Endothelial cell (in vitro differentiated cells): ENCODE measurements at regions not wholly inside any gene's neighbourhood (a gene's known extent, or its start where the extent isn't known, plus 50 kb on each side); places are given as distances from the start of the nearest gene placed in this dataset.
"Not testable (repeated sequence)": the region's sequence is repeated elsewhere in the genome, so short reads cannot be mapped to it uniquely, and the experiment has no call there.

Experiments used
- DNase-seq: peaks from one replicate; pipeline ENCODE4 v3.0.0; 2021; ENCODE audit warnings: low spot score
- H3K27ac Mint-ChIP-seq: one replicate; pipeline ENCODE4 v1.8.0; 2021; ENCODE audit warnings: mixed read lengths, inconsistent platforms; ENCODE audit not compliant: unreplicated experiment
- H3K27me3 Mint-ChIP-seq: one replicate; pipeline ENCODE4 v1.8.0; 2021; ENCODE audit warnings: mild to moderate bottlenecking, moderate library complexity, mixed read lengths, inconsistent platforms; ENCODE audit not compliant: unreplicated experiment
- H3K36me3 Mint-ChIP-seq: one replicate; pipeline ENCODE4 v1.8.0; 2021; ENCODE audit warnings: mild to moderate bottlenecking, low read depth, mixed read lengths, inconsistent platforms; ENCODE audit not compliant: unreplicated experiment
- H3K4me1 Mint-ChIP-seq: one replicate; pipeline ENCODE4 v1.8.0; 2021; ENCODE audit warnings: mild to moderate bottlenecking, mixed read lengths, inconsistent platforms; ENCODE audit not compliant: unreplicated experiment
- H3K4me3 Mint-ChIP-seq: one replicate; pipeline ENCODE4 v1.8.0; 2021; ENCODE audit warnings: mild to moderate bottlenecking, mixed read lengths, inconsistent platforms; ENCODE audit not compliant: unreplicated experiment
- H3K9me3 Mint-ChIP-seq: one replicate; pipeline ENCODE4 v1.8.0; 2021; ENCODE audit warnings: mixed read lengths, inconsistent platforms; ENCODE audit not compliant: unreplicated experiment
- TF ChIP-seq, protein P1 (sequence below): fragments of 200-600 bp; sonication (generic); IDR thresholded peaks from one replicate; pipeline ENCODE4 v1.5.0; 2021; ENCODE audit warnings: antibody characterized with exemption; ENCODE audit not compliant: unreplicated experiment

DNA sequence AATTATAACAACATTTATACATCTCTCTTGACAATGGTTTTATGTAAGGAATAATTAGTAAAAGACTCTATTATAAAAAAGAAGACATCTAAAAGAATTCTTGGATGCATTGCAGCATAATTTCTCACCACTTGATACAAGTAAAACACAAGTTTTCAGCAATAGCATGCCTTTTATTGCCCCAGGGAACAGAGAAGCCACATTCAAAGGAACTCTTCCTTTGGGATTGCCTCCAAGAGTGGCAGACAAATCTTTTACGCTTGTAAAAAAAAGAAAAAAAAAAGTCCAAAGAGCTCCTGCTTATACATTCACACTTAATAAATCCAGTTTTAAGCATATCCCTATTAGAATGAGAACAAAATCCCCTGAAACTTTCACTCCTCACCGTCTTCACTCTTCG lies 2357.8 kb upstream of the PCDH20 start:
- Mint-ChIP-seq H3K27ac (no peak overlapping the region), H3K36me3 (no peaks in the 10 kb centered on the region), H3K9me3 (no peaks in the 10 kb centered on the region), H3K4me1 (no peaks in the 10 kb centered on the region), H3K4me3 (no peak overlapping the region), H3K27me3 (no peaks in the 10 kb centered on the region)
- TF ChIP-seq, protein P1, sequence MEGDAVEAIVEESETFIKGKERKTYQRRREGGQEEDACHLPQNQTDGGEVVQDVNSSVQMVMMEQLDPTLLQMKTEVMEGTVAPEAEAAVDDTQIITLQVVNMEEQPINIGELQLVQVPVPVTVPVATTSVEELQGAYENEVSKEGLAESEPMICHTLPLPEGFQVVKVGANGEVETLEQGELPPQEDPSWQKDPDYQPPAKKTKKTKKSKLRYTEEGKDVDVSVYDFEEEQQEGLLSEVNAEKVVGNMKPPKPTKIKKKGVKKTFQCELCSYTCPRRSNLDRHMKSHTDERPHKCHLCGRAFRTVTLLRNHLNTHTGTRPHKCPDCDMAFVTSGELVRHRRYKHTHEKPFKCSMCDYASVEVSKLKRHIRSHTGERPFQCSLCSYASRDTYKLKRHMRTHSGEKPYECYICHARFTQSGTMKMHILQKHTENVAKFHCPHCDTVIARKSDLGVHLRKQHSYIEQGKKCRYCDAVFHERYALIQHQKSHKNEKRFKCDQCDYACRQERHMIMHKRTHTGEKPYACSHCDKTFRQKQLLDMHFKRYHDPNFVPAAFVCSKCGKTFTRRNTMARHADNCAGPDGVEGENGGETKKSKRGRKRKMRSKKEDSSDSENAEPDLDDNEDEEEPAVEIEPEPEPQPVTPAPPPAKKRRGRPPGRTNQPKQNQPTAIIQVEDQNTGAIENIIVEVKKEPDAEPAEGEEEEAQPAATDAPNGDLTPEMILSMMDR = no peak
- no peak for DNase-seq

DNA sequence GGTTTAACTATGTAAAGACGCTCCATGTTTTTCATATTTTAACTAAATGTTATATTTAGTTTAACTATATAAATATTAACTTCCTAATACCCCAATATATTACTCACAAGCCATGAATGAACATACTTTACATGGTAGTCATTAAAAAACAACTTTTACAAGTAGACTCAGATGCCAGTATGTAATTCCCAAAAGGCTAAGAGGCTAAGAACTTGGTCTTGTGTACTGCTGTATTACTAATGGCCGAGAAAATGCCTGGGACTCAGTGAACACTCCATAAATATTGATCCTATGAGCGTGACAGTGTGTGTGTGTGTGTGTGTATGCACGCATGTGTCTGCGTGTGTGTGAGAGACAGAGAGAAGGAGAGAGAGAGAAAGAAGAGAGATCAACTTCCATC lies 2342.0 kb upstream of the PCDH20 start:
- not testable (repeated sequence) for H3K36me3 Mint-ChIP-seq, H3K9me3 Mint-ChIP-seq, DNase-seq, H3K27ac Mint-ChIP-seq, H3K4me3 Mint-ChIP-seq, H3K27me3 Mint-ChIP-seq, H3K4me1 Mint-ChIP-seq

DNA sequence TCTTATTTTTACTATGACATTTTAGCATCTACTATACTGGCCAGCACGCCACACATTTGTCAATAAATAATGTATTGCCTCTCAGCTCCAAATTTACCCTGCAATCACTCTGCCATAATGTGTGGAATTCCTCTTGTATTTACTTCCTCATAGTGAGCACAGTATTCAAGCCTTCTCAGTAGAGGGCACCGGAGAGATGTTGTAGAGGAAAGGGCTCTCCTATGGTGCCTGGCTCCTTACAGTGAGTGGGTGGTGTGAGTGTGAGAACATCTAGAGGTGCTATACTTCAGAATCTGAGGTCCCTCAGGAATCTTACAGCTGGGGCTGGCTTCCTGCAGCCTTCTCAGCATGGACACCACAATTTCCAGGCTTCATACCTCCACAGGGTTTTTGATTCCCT lies 2334.2 kb upstream of the PCDH20 start:
- H3K36me3 Mint-ChIP-seq, H3K27ac Mint-ChIP-seq, H3K4me1 Mint-ChIP-seq, DNase-seq, H3K27me3 Mint-ChIP-seq, H3K9me3 Mint-ChIP-seq, H3K4me3 Mint-ChIP-seq: not testable (repeated sequence)

DNA sequence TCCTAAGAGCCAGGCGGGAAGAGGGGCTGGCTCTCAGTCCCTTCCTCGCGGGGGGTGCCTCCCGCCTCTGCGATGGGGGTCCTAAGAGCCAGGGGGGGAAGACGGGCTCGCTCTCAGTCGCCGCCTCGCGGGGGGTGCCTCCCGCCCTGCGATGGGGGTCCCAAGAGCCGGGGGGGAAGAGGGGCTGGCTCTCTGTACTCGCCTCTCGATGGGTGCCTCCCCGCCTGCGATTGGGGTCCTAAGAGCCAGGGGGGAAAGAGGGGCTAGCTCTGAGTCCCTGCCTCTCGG lies 2326.1 kb upstream of the PCDH20 start:
- not testable (repeated sequence) for H3K9me3 Mint-ChIP-seq, H3K27ac Mint-ChIP-seq, DNase-seq, H3K36me3 Mint-ChIP-seq, H3K4me3 Mint-ChIP-seq, H3K4me1 Mint-ChIP-seq, H3K27me3 Mint-ChIP-seq

DNA sequence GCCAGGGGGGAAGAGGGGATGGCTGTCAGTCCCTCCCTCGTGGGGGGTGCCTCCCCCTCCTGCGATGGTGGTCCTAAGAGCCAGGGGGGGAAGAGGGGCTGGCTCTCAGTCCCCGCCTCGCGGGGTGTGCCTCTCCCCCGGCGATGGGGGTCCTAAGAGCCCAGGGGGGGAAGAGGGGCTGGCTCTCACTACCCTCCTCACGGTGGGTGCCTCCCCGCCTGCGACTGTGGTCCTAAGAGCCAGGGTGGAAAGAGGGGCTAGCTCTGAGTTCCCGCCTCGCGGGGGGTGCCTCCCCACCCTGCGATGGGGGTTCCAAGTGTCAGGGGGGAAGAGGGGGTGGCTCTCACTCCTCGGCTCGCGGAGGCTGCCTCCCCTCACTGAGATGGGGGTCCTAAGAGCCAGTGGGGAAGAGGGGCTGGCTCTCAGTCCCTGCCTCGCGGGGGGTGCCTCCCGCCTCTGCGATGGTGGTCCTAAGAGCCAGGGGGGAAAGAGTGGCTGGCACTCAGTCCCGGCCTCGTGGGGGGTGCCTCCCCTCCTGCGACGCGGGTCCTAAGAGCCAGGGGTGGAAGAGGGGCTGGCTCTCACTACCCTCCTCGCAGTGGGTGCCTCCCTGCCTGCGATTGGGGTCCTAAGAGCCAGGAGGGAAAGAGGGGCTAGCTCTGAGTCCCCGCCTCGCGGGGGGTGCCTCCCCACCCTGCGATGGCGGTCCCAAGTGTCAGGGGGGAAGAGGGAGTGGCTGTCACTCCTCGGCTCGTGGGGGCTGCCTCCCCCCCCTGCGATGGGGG lies 2325.6 kb upstream of the PCDH20 start:
- H3K4me3 Mint-ChIP-seq = no peak overlapping the region
- no peak for DNase-seq
- H3K36me3 Mint-ChIP-seq = no peaks in the 10 kb centered on the region
- H3K27ac Mint-ChIP-seq = no peak overlapping the region
- H3K4me1 Mint-ChIP-seq = no peaks in the 10 kb centered on the region
- TF ChIP-seq, protein P1 = no peak
- H3K9me3 Mint-ChIP-seq = no peaks in the 10 kb centered on the region
- H3K27me3 Mint-ChIP-seq = no peaks in the 10 kb centered on the region

DNA sequence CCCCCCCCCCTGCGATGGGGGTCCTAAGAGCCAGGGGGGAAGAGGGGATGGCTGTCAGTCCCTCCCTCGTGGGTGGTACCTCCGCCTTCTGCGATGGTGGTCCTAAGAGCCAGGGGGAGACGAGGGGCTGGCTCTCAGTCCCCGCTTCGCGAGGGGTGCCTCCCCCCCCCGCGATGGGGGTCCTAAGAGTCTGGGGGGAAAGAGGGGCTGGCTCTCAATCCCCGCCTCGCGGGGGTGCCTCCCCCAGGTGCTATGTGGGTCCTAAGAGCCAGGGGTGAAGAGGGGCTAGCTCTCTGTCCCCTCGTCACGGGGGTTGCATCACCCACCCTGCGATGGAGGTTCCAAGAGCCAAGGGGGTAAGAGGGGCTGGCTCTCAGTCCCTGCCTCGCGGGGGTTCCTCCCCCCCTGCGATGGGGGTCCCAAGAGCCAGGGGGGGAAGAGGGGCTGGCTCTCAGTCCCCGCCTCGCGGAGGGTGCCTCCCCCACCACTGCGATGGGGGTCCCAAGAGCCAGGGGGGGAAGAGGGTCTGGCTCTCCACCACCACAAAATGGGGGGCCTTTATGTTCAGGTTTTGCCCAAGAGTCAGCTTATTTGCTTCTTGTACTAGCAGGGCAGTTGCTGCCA lies 2323.6 kb upstream of the PCDH20 start:
- not testable (repeated sequence) for H3K27ac Mint-ChIP-seq, DNase-seq, H3K4me3 Mint-ChIP-seq, H3K27me3 Mint-ChIP-seq, H3K36me3 Mint-ChIP-seq, H3K4me1 Mint-ChIP-seq, H3K9me3 Mint-ChIP-seq

DNA sequence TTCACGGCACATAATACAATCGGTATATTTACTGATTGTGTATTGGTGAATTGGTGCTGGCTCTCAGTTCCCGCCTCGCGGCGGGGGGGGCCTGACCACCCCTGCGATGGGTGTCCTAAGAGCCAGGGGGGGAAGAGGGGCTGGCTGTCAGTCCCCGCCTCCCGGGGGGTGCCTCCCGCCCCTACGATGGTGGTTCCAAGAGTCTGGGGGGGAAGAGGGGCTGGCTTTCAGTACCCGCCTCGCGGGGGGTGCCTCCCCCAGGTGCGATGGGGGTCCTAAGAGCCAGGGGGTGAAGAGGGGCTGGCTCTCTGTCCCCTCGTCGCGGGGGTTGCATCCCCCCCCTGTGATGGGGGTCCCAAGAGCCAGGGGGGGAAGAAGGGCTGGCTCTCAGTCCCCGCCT lies 2321.8 kb upstream of the PCDH20 start:
- no peaks in the 10 kb centered on the region for H3K9me3 Mint-ChIP-seq

More for the DNA sequence above, 2321.8 kb upstream of the PCDH20 start:
- no peak for DNase-seq
- no peaks in the 10 kb centered on the region for H3K36me3 Mint-ChIP-seq
- H3K4me1 Mint-ChIP-seq = peaks cover 12% of the 10 kb centered on the region
- no peak overlapping the region for H3K27ac Mint-ChIP-seq
- no peaks in the 10 kb centered on the region for H3K27me3 Mint-ChIP-seq
- TF ChIP-seq, protein P1 = no peak
- no peak overlapping the region for H3K4me3 Mint-ChIP-seq
